ENCODE measurements at regions not wholly inside any gene's neighbourhood (a gene's known extent, or its start where the extent isn't known, plus 50 kb on each side); places are given as distances from the start of the nearest gene placed in this dataset.

DNA sequence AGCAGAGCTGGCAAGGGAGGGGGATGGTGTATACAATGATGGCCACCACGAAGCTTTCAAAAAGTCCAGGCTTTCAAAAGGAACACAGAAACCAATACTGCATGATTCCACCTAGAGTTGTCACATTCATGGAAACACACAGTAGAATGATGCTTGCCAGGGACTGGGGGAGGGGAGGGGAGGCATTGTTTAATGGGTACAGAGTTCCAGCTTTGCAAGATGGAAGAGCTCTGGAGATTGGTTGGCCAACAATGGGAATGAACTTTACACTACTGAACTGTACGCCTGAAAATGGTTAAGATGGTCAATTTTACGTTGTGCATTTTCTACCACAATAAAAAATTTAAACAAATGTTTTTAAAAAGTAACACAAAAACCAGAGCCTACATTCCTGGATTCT, 104.5 kb upstream of the KDM7A start (continued):
- no peak for TF ChIP-seq THAP7 (CRISPR knock-in tag; IDR thresholded peaks at IDR 0.05)
- TF ChIP-seq EHMT2 (IDR thresholded peaks at IDR 0.05; ENCODE audit: borderline replicate concordance, low read depth, low read length) = no peak
- TF ChIP-seq CHD4 (IDR thresholded peaks at IDR 0.05; ENCODE audit: borderline replicate concordance, low read length) = no peak
- TF ChIP-seq, protein P1, sequence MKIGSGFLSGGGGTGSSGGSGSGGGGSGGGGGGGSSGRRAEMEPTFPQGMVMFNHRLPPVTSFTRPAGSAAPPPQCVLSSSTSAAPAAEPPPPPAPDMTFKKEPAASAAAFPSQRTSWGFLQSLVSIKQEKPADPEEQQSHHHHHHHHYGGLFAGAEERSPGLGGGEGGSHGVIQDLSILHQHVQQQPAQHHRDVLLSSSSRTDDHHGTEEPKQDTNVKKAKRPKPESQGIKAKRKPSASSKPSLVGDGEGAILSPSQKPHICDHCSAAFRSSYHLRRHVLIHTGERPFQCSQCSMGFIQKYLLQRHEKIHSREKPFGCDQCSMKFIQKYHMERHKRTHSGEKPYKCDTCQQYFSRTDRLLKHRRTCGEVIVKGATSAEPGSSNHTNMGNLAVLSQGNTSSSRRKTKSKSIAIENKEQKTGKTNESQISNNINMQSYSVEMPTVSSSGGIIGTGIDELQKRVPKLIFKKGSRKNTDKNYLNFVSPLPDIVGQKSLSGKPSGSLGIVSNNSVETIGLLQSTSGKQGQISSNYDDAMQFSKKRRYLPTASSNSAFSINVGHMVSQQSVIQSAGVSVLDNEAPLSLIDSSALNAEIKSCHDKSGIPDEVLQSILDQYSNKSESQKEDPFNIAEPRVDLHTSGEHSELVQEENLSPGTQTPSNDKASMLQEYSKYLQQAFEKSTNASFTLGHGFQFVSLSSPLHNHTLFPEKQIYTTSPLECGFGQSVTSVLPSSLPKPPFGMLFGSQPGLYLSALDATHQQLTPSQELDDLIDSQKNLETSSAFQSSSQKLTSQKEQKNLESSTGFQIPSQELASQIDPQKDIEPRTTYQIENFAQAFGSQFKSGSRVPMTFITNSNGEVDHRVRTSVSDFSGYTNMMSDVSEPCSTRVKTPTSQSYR (CRISPR knock-in tag; IDR thresholded peaks at IDR 0.05; ENCODE audit: borderline replicate concordance) = peak; percentile 58; the same call in 1 of the 2 replicates
- no peak for TF ChIP-seq ZNF124 (CRISPR knock-in tag; IDR thresholded peaks at IDR 0.05)
- TF ChIP-seq, protein P2, sequence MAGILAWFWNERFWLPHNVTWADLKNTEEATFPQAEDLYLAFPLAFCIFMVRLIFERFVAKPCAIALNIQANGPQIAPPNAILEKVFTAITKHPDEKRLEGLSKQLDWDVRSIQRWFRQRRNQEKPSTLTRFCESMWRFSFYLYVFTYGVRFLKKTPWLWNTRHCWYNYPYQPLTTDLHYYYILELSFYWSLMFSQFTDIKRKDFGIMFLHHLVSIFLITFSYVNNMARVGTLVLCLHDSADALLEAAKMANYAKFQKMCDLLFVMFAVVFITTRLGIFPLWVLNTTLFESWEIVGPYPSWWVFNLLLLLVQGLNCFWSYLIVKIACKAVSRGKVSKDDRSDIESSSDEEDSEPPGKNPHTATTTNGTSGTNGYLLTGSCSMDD (CRISPR knock-in tag; IDR thresholded peaks at IDR 0.05) = no peak
- TF ChIP-seq, protein P3, sequence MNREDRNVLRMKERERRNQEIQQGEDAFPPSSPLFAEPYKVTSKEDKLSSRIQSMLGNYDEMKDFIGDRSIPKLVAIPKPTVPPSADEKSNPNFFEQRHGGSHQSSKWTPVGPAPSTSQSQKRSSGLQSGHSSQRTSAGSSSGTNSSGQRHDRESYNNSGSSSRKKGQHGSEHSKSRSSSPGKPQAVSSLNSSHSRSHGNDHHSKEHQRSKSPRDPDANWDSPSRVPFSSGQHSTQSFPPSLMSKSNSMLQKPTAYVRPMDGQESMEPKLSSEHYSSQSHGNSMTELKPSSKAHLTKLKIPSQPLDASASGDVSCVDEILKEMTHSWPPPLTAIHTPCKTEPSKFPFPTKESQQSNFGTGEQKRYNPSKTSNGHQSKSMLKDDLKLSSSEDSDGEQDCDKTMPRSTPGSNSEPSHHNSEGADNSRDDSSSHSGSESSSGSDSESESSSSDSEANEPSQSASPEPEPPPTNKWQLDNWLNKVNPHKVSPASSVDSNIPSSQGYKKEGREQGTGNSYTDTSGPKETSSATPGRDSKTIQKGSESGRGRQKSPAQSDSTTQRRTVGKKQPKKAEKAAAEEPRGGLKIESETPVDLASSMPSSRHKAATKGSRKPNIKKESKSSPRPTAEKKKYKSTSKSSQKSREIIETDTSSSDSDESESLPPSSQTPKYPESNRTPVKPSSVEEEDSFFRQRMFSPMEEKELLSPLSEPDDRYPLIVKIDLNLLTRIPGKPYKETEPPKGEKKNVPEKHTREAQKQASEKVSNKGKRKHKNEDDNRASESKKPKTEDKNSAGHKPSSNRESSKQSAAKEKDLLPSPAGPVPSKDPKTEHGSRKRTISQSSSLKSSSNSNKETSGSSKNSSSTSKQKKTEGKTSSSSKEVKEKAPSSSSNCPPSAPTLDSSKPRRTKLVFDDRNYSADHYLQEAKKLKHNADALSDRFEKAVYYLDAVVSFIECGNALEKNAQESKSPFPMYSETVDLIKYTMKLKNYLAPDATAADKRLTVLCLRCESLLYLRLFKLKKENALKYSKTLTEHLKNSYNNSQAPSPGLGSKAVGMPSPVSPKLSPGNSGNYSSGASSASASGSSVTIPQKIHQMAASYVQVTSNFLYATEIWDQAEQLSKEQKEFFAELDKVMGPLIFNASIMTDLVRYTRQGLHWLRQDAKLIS (CRISPR knock-in tag; IDR thresholded peaks at IDR 0.05) = no peak

All from HepG2 (cell line).